HepG2 (cell line): ENCODE measurements at regions not wholly inside any gene's neighbourhood (a gene's known extent, or its start where the extent isn't known, plus 50 kb on each side); places are given as distances from the start of the nearest gene placed in this dataset.

Experiments
- ATAC-seq: fragments of 200-7000 bp; cut with Tn5 transposase; 3 replicates; pipeline ENCODE4 v1.9.1; 2020; ENCODE audit warnings: mild to moderate bottlenecking, moderate library complexity
- BruUV-seq: library from RNA; stranded (reverse); fragments of 400-500 nt; replicated peaks from 2 replicates; lab custom pipeline; 2021; lab: Mats Ljungman, UMichigan
- CTCF ChIA-PET: fragments of 300-600 bp; formaldehyde crosslinking; extraction: SDS; loops from one replicate; lab custom pipeline; 2021; ENCODE audit warnings: low total read pairs, inconsistent platforms, low intra/inter-chr PET ratio; lab: Yijun Ruan, JAX
- POLR2A ChIA-PET: fragments of 350-600 bp; sonication (Branson Sonifier 250); formaldehyde crosslinking; loops from one replicate; lab custom pipeline; 2020; ENCODE audit warnings: antibody characterized with exemption, inconsistent platforms; lab: Yijun Ruan, JAX
- DNase-seq: peaks from one replicate; pipeline ENCODE4 v3.0.0-alpha.2; 2015; ENCODE audit warnings: low spot score
- FAIRE-seq: peaks from 3 replicates; lab custom pipeline; 2011; peaks lifted over from hg19 to GRCh38; lab: Jason Lieb, UNC
- H2AFZ ChIP-seq: one replicate; pipeline ENCODE4 v1.6.1; 2011; ENCODE audit warnings: low read length, inconsistent platforms
- H3K27ac ChIP-seq: fragments of 300-600 bp; 3 replicates; pipeline ENCODE4 v1.8.0; 2011; ENCODE audit warnings: mixed run types, mild to moderate bottlenecking, mixed read lengths, low read length, inconsistent platforms; ENCODE audit not compliant: insufficient read depth; ENCODE audit errors: extremely low read length
- H3K27me3 ChIP-seq, 2 experiments: fragments of 200-600 bp in 1 of 2; 2 replicates in 1 of 2; 3 replicates in 1 of 2; pipeline versions ENCODE4 v1.6.0 to v1.8.0; 2011; ENCODE audit warnings: low read length in 2 of 2, mild to moderate bottlenecking in 2 of 2, moderate library complexity in 2 of 2, inconsistent platforms in 1 of 2; ENCODE audit not compliant: insufficient read depth in 2 of 2, control insufficient read depth in 1 of 2
- H3K36me3 ChIP-seq, 2 experiments: fragments of 200-600 bp in 1 of 2; replicated peaks in 1 of 2; 2 replicates in 1 of 2; 3 replicates in 1 of 2; pipeline versions ENCODE4 v1.5.1 to v1.8.0; 2011; ENCODE audit warnings: low read length in 2 of 2, inconsistent platforms in 1 of 2; ENCODE audit not compliant: insufficient read depth in 2 of 2, control insufficient read depth in 1 of 2
- H3K4me1 ChIP-seq: 2 replicates; pipeline ENCODE4 v1.5.1; 2012; ENCODE audit warnings: low read length, inconsistent platforms; ENCODE audit not compliant: insufficient read depth
- H3K4me2 ChIP-seq: 2 replicates; pipeline ENCODE4 v1.6.0; 2011; ENCODE audit warnings: low read depth, low read length, inconsistent platforms
- H3K4me3 ChIP-seq, 3 experiments: fragments of 200-600 bp in 1 of 3; sonication (generic), shearing (Covaris generic) in 1 of 3; replicated peaks in 1 of 3; 2 replicates each; pipeline ENCODE4 v1.5.1; 2011 to 2016; ENCODE audit warnings: low read length in 3 of 3, inconsistent platforms in 2 of 3, low read depth in 2 of 3, mild to moderate bottlenecking in 2 of 3, control low read depth in 1 of 3, mixed read lengths in 1 of 3; ENCODE audit not compliant: insufficient read depth in 1 of 3
- H3K79me2 ChIP-seq: one replicate; pipeline ENCODE4 v1.6.1; 2011; ENCODE audit warnings: low read length, inconsistent platforms; ENCODE audit not compliant: insufficient read depth
- H3K9ac ChIP-seq: 2 replicates; pipeline ENCODE4 v1.6.0; 2011; ENCODE audit warnings: mild to moderate bottlenecking, low read depth, low read length, inconsistent platforms; ENCODE audit not compliant: insufficient read depth
- H3K9me3 ChIP-seq: 2 replicates; pipeline ENCODE4 v1.5.1; 2012; ENCODE audit warnings: mild to moderate bottlenecking, low read length
- H4K20me1 ChIP-seq: 2 replicates; pipeline ENCODE4 v1.6.0; 2011; ENCODE audit warnings: inconsistent platforms, mild to moderate bottlenecking, low read length, moderate library complexity; ENCODE audit not compliant: insufficient read depth
- CREM ChIP-seq, 2 experiments: sonication (generic) in 1 of 2; formaldehyde crosslinking in 1 of 2; IDR thresholded peaks; 2 replicates each; pipeline versions ENCODE4 v1.4.0 to v1.6.1; 2016 to 2020; ENCODE audit warnings: antibody characterized with exemption in 1 of 2, mild to moderate bottlenecking in 1 of 2, missing genetic modification reagents in 1 of 2
- ERF ChIP-seq: IDR thresholded peaks from 2 replicates; pipeline ENCODE4 v1.6.1; 2018; ENCODE audit warnings: missing biosample characterization, missing genetic modification reagents
- ONECUT2 ChIP-seq: sonication (generic); formaldehyde crosslinking; IDR thresholded peaks from 2 replicates; pipeline ENCODE4 v1.4.0; 2020; ENCODE audit warnings: missing genetic modification reagents
- RFX3 ChIP-seq: IDR thresholded peaks from 2 replicates; pipeline ENCODE4 v1.6.1; 2016; ENCODE audit warnings: missing biosample characterization, missing genetic modification reagents
- WGBS: methylation state at CpG from one replicate; pipeline ENCODE4 v1.1.6; 2017; ENCODE audit warnings: low lambda C conversion rate; 5-methylcytosine and 5-hydroxymethylcytosine counted together
- in situ Hi-C: cut with HindIII; loops from 2 replicates; pipeline ENCODE4 v1.10.0; 2017; ENCODE audit warnings: low pct_unique_long_range_greater_than_20kb; ENCODE audit not compliant: extremely low pct_ligation_motif_present
- intact Hi-C: fragments of 100-400 bp; cut with micrococcal nuclease; formaldehyde crosslinking; loops from one replicate; pipeline ENCODE4 v1.10.0; 2022; ENCODE audit not compliant: unreplicated experiment
- TF ChIP-seq, protein P1 (sequence below): sonication (generic); formaldehyde crosslinking; conservative IDR thresholded peaks from 2 replicates; pipeline ENCODE4 v1.8.1; 2023; ENCODE audit warnings: missing genetic modification reagents

DNA sequence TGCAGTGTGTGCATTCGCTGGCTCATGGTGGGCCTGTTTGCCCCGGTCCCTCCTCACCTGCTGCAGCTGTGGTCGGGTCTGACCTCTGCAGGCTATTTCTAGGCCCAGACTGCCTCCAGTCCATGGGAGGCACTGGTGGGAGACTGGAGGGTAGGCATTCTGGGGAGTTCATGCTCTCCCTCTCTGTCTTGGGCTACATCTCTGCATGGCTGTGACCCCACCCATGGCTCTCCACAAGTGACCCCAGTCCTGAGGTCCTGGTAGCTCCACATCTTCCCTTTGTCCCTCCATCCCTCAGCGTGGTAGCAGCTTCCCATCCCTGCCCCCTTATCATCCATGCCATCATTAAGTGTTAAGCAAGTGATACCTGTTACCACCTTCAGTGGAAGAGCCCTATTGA is 107.8 kb upstream of the SEC14L1 start:
- no peak overlapping the region for H2AFZ ChIP-seq
- no peak overlapping the region for H3K4me2 ChIP-seq
- CTCF ChIA-PET: no interaction called here
- TF ChIP-seq RFX3 (CRISPR knock-in tag) (no peak), ONECUT2 (CRISPR knock-in tag) (no peak)
- TF ChIP-seq, protein P1, sequence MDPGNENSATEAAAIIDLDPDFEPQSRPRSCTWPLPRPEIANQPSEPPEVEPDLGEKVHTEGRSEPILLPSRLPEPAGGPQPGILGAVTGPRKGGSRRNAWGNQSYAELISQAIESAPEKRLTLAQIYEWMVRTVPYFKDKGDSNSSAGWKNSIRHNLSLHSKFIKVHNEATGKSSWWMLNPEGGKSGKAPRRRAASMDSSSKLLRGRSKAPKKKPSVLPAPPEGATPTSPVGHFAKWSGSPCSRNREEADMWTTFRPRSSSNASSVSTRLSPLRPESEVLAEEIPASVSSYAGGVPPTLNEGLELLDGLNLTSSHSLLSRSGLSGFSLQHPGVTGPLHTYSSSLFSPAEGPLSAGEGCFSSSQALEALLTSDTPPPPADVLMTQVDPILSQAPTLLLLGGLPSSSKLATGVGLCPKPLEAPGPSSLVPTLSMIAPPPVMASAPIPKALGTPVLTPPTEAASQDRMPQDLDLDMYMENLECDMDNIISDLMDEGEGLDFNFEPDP (CRISPR knock-in tag): 0 out of 2 replicates have a peak, but pooled peaks have one; percentile 59
- TF ChIP-seq, all 625 proteins: peak for 1
- POLR2A ChIA-PET: no interaction called here
- DNase-seq: no peak
- no peak overlapping the region for H3K27ac ChIP-seq
- in situ Hi-C loops: no loop called here
- BruUV-seq: no TSS peak
- H3K79me2 ChIP-seq: no peaks in the 10 kb centered on the region
- H3K4me1 ChIP-seq: no peaks in the 10 kb centered on the region
- no peak for FAIRE-seq
- no peak overlapping the region for H3K4me3 ChIP-seq
- H3K9ac ChIP-seq: no peak overlapping the region
- H4K20me1 ChIP-seq: no peaks in the 10 kb centered on the region; the same call in 1 of the 2 replicates
- H3K36me3 ChIP-seq: no peaks in the 10 kb centered on the region
- no peak for ATAC-seq
- 33% methylated on average over 1 of the region's 4 CpGs for WGBS
- intact Hi-C loops: no loop called here
- peaks cover 8% of the 10 kb centered on the region; the same call in 1 of the 2 replicates for H3K9me3 ChIP-seq
- H3K27me3 ChIP-seq: peaks cover 8 to 58% of the 10 kb centered on the region in 2 experiments

DNA sequence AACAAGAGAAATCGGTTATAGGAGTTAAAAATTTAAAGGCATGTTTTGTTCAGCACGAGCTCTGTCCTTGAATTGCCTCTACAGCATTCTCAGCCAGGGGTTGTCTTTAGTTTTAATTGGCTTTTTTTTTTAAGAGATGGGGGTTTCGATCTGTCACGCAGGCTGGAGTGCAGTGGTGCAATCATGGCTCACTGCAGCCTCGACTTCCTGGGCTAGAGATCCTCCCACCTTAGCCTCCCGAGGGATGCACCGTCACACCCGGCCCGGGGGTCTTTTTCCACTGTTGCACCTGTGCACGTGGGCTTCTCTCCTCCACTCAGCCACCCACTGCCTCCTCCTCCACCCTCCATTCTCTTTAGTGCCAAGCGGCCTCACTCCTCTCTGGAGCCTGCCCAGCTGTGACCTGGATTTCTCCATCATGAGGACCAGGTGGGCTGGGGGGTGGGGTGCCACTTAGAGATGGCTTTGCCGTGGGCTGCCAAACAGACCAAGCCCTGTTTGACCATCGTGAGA is 106.8 kb upstream of the SEC14L1 start:
- no peak overlapping the region for H3K9ac ChIP-seq
- no peaks in the 10 kb centered on the region for H3K36me3 ChIP-seq
- no peaks in the 10 kb centered on the region; the same call in 1 of the 2 replicates for H4K20me1 ChIP-seq
- H3K9me3 ChIP-seq: peaks cover 8% of the 10 kb centered on the region; the same call in 1 of the 2 replicates
- in situ Hi-C loops: no loop called here
- WGBS: 17% methylated on average over 13 of the region's 13 CpGs
- CTCF ChIA-PET: no interaction called here
- BruUV-seq: no TSS peak
- no peak overlapping the region for H3K4me2 ChIP-seq
- TF ChIP-seq CREM (IDR thresholded peaks at IDR 0.05) (no peak), CREM (CRISPR knock-in tag; IDR thresholded peaks at IDR 0.05) (no peak), ERF (no peak)
- TF ChIP-seq, all 625 proteins: peak for 0
- Histone ChIP-seq H3K27ac (no peak overlapping the region), H2AFZ (no peak overlapping the region), H3K4me1 (no peaks in the 10 kb centered on the region), H3K4me3 (no peak overlapping the region), H3K27me3 (peaks cover 8 to 61% of the 10 kb centered on the region in 2 experiments), H3K79me2 (no peaks in the 10 kb centered on the region)
- ATAC-seq: no peak
- no peak for DNase-seq
- no peak for FAIRE-seq
- intact Hi-C loops: no loop called here
- POLR2A ChIA-PET: no interaction called here
